Chondrocyte (in vitro differentiated cells): ENCODE measurements at regions not wholly inside any gene's neighbourhood (a gene's known extent, or its start where the extent isn't known, plus 50 kb on each side); places are given as distances from the start of the nearest gene placed in this dataset.
"Not testable (repeated sequence)": the region's sequence is repeated elsewhere in the genome, so short reads cannot be mapped to it uniquely, and the experiment has no call there.

ENCODE experiments used
- DNase-seq: peaks from one replicate; pipeline ENCODE4 v3.0.0; 2021; ENCODE audit warnings: mixed read lengths, low spot score
- H3K27ac Mint-ChIP-seq: one replicate; pipeline ENCODE4 v1.8.0; 2021; ENCODE audit warnings: mild to moderate bottlenecking, moderate library complexity, mixed read lengths; ENCODE audit not compliant: unreplicated experiment
- H3K27me3 Mint-ChIP-seq: 2 replicates; pipeline ENCODE4 v1.8.0; 2021; ENCODE audit warnings: low read depth, mixed read lengths
- H3K36me3 Mint-ChIP-seq: 2 replicates; pipeline ENCODE4 v1.8.0; 2021; ENCODE audit warnings: low read depth, mixed read lengths
- H3K4me1 Mint-ChIP-seq: 2 replicates; pipeline ENCODE4 v1.8.0; 2021; ENCODE audit warnings: low read depth, mild to moderate bottlenecking, mixed read lengths
- H3K4me3 Mint-ChIP-seq: one replicate; pipeline ENCODE4 v1.8.0; 2021; ENCODE audit warnings: mild to moderate bottlenecking, moderate library complexity, mixed read lengths; ENCODE audit not compliant: unreplicated experiment
- H3K9me3 Mint-ChIP-seq: 2 replicates; pipeline ENCODE4 v1.8.0; 2021; ENCODE audit warnings: low read depth, mixed read lengths
- TF ChIP-seq, protein P1 (sequence below): fragments of 200-600 bp; sonication (generic); IDR thresholded peaks from 2 replicates; pipeline ENCODE4 v1.5.0; 2021; ENCODE audit warnings: antibody characterized with exemption, mild to moderate bottlenecking, moderate library complexity

- Mint-ChIP-seq H3K27ac (no peak overlapping the region), H3K36me3 (no peaks in the 10 kb centered on the region), H3K4me3 (no peak overlapping the region), H3K9me3 (peaks cover 77% of the 10 kb centered on the region), H3K4me1 (no peaks in the 10 kb centered on the region), H3K27me3 (no peaks in the 10 kb centered on the region)
- DNase-seq: no peak
- TF ChIP-seq, protein P1, sequence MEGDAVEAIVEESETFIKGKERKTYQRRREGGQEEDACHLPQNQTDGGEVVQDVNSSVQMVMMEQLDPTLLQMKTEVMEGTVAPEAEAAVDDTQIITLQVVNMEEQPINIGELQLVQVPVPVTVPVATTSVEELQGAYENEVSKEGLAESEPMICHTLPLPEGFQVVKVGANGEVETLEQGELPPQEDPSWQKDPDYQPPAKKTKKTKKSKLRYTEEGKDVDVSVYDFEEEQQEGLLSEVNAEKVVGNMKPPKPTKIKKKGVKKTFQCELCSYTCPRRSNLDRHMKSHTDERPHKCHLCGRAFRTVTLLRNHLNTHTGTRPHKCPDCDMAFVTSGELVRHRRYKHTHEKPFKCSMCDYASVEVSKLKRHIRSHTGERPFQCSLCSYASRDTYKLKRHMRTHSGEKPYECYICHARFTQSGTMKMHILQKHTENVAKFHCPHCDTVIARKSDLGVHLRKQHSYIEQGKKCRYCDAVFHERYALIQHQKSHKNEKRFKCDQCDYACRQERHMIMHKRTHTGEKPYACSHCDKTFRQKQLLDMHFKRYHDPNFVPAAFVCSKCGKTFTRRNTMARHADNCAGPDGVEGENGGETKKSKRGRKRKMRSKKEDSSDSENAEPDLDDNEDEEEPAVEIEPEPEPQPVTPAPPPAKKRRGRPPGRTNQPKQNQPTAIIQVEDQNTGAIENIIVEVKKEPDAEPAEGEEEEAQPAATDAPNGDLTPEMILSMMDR: no peak
These were observed 793.5 kb upstream of the ZNF722 start for GRCh38 chr7:63205136-63205535.

DNA sequence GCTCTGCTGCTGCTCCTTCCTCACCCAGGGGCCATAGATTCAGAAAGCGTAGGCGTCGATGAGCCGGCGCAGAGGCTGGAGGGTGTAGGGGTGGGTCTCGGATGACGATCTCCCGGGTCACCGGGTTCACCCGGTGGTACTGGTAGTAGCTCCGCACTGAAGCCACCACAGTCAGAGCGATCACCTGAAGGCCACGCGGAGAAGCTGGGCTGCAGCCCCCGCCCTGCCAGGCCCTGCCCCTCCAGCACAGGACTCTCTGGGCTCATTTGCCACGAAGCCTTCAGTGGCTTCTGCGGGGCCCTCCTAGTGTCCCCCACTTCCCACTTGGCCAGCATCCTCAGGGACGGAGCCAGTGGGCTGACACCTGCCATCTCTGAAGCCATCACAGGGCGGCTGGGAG lies 765.5 kb upstream of the ZNF722 start:
- peaks cover 32% of the 10 kb centered on the region for H3K9me3 Mint-ChIP-seq
- H3K27ac Mint-ChIP-seq, H3K4me1 Mint-ChIP-seq, H3K27me3 Mint-ChIP-seq, H3K4me3 Mint-ChIP-seq, DNase-seq, H3K36me3 Mint-ChIP-seq: not testable (repeated sequence)

DNA sequence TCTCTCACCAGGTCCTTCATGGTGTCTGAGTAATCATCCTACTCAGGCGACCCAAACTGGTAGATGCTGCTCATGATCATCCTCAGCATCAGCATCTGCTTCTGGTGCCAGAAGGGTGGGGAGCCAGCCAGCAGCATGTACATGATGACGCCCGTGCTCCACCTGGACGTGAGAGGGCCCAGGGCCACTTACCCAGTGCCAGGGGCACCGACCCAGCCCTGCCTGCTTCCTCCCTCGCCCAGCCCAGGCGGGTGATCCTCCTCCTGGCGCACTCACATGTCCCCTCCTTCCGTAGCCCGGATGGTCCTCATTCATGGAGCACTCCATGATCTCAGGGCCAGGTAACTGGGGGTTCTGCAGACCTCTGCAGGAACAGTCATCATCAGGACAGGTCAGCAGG lies 764.8 kb upstream of the ZNF722 start:
- TF ChIP-seq, protein P1: no peak
- H3K27ac Mint-ChIP-seq: no peak overlapping the region
- H3K4me3 Mint-ChIP-seq: no peak overlapping the region
- H3K4me1 Mint-ChIP-seq: no peaks in the 10 kb centered on the region
- no peaks in the 10 kb centered on the region for H3K27me3 Mint-ChIP-seq
- DNase-seq: peak; percentile 95
- peaks cover 34% of the 10 kb centered on the region for H3K9me3 Mint-ChIP-seq
- no peaks in the 10 kb centered on the region for H3K36me3 Mint-ChIP-seq
